ENCODE measurements at regions not wholly inside any gene's neighbourhood (a gene's known extent, or its start where the extent isn't known, plus 50 kb on each side); places are given as distances from the start of the nearest gene placed in this dataset.
"Not testable (repeated sequence)": the region's sequence is repeated elsewhere in the genome, so short reads cannot be mapped to it uniquely, and the experiment has no call there.

- H3K4me3 ChIP-seq (ENCODE audit: low read length): no peak overlapping the region
- no peaks in the 10 kb centered on the region for H3K36me3 ChIP-seq (ENCODE audit: control insufficient read depth, low read depth, low read length)
- H3K9me3 ChIP-seq (ENCODE audit: control insufficient read depth, low read depth, low read length): no peaks in the 10 kb centered on the region
- no peak overlapping the region for H3K27ac ChIP-seq (ENCODE audit: low read length)
- no peak overlapping the region for H3K9ac ChIP-seq (ENCODE audit: low read length)
- H3K27me3 ChIP-seq (ENCODE audit: control insufficient read depth, insufficient read depth, low read length): no peaks in the 10 kb centered on the region
- H3K4me1 ChIP-seq (ENCODE audit: control insufficient read depth, low read depth, low read length): no peaks in the 10 kb centered on the region
Observed at GRCh38 chr2:142827170-142827569, 50.3 kb upstream of the KYNU start.

DNA sequence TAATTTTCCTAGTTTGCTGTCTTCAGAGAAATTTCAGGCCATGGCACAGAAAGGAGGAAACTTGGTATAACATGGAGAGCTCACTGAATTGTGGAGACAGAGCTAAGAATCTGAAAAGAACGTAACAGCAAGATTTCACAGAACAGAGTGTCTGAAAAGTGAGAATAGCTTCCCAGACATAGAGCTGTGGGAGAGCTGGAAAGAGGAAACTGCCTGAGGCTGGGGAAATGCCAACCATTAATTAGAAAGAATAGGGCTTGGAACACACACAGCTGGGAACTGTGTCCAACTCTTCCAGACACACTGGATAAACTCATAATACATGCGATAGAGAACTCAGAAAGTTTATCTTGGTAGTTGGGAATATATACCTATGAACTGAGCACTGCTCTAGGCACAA, 51.6 kb upstream of the KYNU start:
- Histone ChIP-seq H3K4me1 (ENCODE audit: control insufficient read depth, low read depth, low read length) (no peaks in the 10 kb centered on the region), H3K9me3 (ENCODE audit: control insufficient read depth, low read depth, low read length) (no peaks in the 10 kb centered on the region), H3K9ac (ENCODE audit: low read length) (no peak overlapping the region), H3K36me3 (ENCODE audit: control insufficient read depth, low read depth, low read length) (no peaks in the 10 kb centered on the region), H3K4me3 (ENCODE audit: low read length) (no peak overlapping the region), H3K27me3 (ENCODE audit: control insufficient read depth, insufficient read depth, low read length) (no peaks in the 10 kb centered on the region), H3K27ac (ENCODE audit: low read length) (no peak overlapping the region)

DNA sequence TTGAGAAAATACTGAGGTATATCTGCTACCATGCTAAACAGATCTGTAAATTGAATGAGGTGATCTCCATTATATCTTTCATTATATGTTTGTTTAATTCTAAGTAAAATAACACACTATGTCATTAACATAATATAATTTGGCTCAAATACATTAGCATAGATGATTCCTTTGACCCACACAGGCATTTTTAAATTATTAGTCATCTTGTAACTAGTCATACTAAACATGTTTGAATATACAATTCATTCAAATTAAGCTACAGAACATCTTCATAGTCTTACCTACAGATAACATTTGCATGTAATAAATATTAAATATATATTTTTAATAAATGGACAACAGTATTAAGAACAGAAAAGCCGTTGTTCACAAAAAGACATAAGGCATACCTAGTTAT, 52.7 kb upstream of the KYNU start:
- Histone ChIP-seq H3K27me3 (ENCODE audit: control insufficient read depth, insufficient read depth, low read length) (no peaks in the 10 kb centered on the region), H3K4me1 (ENCODE audit: control insufficient read depth, low read depth, low read length) (no peaks in the 10 kb centered on the region), H3K9ac (ENCODE audit: low read length) (no peak overlapping the region), H3K4me3 (ENCODE audit: low read length) (no peak overlapping the region), H3K36me3 (ENCODE audit: control insufficient read depth, low read depth, low read length) (no peaks in the 10 kb centered on the region), H3K27ac (ENCODE audit: low read length) (no peak overlapping the region), H3K9me3 (ENCODE audit: control insufficient read depth, low read depth, low read length) (no peaks in the 10 kb centered on the region)

- H3K27ac ChIP-seq (ENCODE audit: low read length): no peak overlapping the region
- H3K9ac ChIP-seq (ENCODE audit: low read length): no peak overlapping the region
- H3K4me1 ChIP-seq (ENCODE audit: control insufficient read depth, low read depth, low read length): no peaks in the 10 kb centered on the region
- H3K9me3 ChIP-seq (ENCODE audit: control insufficient read depth, low read depth, low read length): no peaks in the 10 kb centered on the region
- no peaks in the 10 kb centered on the region for H3K36me3 ChIP-seq (ENCODE audit: control insufficient read depth, low read depth, low read length)
- no peak overlapping the region for H3K4me3 ChIP-seq (ENCODE audit: low read length)
- no peaks in the 10 kb centered on the region for H3K27me3 ChIP-seq (ENCODE audit: control insufficient read depth, insufficient read depth, low read length)
Observed at GRCh38 chr2:142822190-142822589, 55.3 kb upstream of the KYNU start.

DNA sequence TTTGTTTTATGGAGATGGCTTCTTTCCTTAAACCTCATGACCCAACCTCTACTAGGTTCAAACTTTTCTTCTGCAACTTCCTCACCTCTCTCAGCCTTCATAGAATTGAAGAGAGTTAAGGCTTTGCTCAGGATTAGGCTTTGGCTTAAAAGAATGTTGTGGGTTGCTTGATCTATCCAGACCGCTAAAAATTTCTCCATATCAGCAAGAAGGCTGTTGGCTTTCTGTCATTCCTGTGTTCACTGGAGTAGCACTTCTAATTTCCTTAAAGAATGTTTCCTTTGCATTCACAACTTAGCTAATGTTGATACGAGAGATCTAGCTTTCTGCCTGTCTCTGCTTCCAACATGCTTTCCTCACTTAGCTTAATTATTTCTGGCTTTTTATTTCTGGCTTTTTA, 58.1 kb upstream of the KYNU start:
- H3K9ac ChIP-seq (ENCODE audit: low read length): no peak overlapping the region
- H3K36me3 ChIP-seq (ENCODE audit: control insufficient read depth, low read depth, low read length): no peaks in the 10 kb centered on the region
- no peaks in the 10 kb centered on the region for H3K27me3 ChIP-seq (ENCODE audit: control insufficient read depth, insufficient read depth, low read length)
- no peak overlapping the region for H3K27ac ChIP-seq (ENCODE audit: low read length)
- H3K9me3 ChIP-seq (ENCODE audit: control insufficient read depth, low read depth, low read length): no peaks in the 10 kb centered on the region
- no peak overlapping the region for H3K4me3 ChIP-seq (ENCODE audit: low read length)
- no peaks in the 10 kb centered on the region for H3K4me1 ChIP-seq (ENCODE audit: control insufficient read depth, low read depth, low read length)

- H3K27ac ChIP-seq (ENCODE audit: low read length): no peak overlapping the region
- no peaks in the 10 kb centered on the region for H3K27me3 ChIP-seq (ENCODE audit: control insufficient read depth, insufficient read depth, low read length)
- H3K36me3 ChIP-seq (ENCODE audit: control insufficient read depth, low read depth, low read length): no peaks in the 10 kb centered on the region
- no peaks in the 10 kb centered on the region for H3K9me3 ChIP-seq (ENCODE audit: control insufficient read depth, low read depth, low read length)
- no peaks in the 10 kb centered on the region for H3K4me1 ChIP-seq (ENCODE audit: control insufficient read depth, low read depth, low read length)
- no peak overlapping the region for H3K4me3 ChIP-seq (ENCODE audit: low read length)
- no peak overlapping the region for H3K9ac ChIP-seq (ENCODE audit: low read length)
Observed at GRCh38 chr2:142815375-142815774, 62.1 kb upstream of the KYNU start.

- no peaks in the 10 kb centered on the region for H3K4me1 ChIP-seq (ENCODE audit: control insufficient read depth, low read depth, low read length)
- no peaks in the 10 kb centered on the region for H3K9me3 ChIP-seq (ENCODE audit: control insufficient read depth, low read depth, low read length)
- no peak overlapping the region for H3K27ac ChIP-seq (ENCODE audit: low read length)
- no peaks in the 10 kb centered on the region for H3K36me3 ChIP-seq (ENCODE audit: control insufficient read depth, low read depth, low read length)
- H3K27me3 ChIP-seq (ENCODE audit: control insufficient read depth, insufficient read depth, low read length): no peaks in the 10 kb centered on the region
- no peak overlapping the region for H3K9ac ChIP-seq (ENCODE audit: low read length)
- no peak overlapping the region for H3K4me3 ChIP-seq (ENCODE audit: low read length)
Observed at GRCh38 chr2:142813830-142814829, 63.3 kb upstream of the KYNU start.

GRCh38 chr2:142811644-142812043, 65.8 kb upstream of the KYNU start:
- not testable (repeated sequence) for H3K4me3 ChIP-seq (ENCODE audit: low read length); H3K9me3 ChIP-seq (ENCODE audit: control insufficient read depth, low read depth, low read length); H3K9ac ChIP-seq (ENCODE audit: low read length); H3K27me3 ChIP-seq (ENCODE audit: control insufficient read depth, insufficient read depth, low read length); H3K36me3 ChIP-seq (ENCODE audit: control insufficient read depth, low read depth, low read length); H3K27ac ChIP-seq (ENCODE audit: low read length); H3K4me1 ChIP-seq (ENCODE audit: control insufficient read depth, low read depth, low read length)

DNA sequence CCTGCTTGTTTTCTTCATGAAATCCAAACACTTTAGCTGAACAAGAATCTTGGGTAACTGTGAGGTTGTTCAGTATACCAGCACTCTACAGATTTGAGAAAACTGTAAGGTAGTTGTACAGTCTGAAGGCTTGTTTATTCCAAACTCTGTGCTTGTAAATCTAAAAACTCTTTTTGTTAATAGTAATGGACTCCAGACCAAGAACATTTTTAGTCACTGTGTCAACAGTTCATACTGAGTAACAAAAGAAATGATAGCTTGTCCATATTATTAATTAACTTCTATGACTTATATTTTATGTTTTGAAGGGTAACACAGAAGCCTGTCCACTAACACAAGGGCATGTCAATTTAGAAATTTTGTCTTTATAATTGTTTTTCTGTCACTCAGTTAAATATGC, 72.2 kb upstream of the KYNU start:
- Histone ChIP-seq H3K27ac (ENCODE audit: low read length) (no peak overlapping the region), H3K9me3 (ENCODE audit: control insufficient read depth, low read depth, low read length) (no peaks in the 10 kb centered on the region), H3K9ac (ENCODE audit: low read length) (no peak overlapping the region), H3K27me3 (ENCODE audit: control insufficient read depth, insufficient read depth, low read length) (no peaks in the 10 kb centered on the region), H3K4me1 (ENCODE audit: control insufficient read depth, low read depth, low read length) (no peaks in the 10 kb centered on the region), H3K36me3 (ENCODE audit: control insufficient read depth, low read depth, low read length) (no peaks in the 10 kb centered on the region), H3K4me3 (ENCODE audit: low read length) (no peak overlapping the region)

DNA sequence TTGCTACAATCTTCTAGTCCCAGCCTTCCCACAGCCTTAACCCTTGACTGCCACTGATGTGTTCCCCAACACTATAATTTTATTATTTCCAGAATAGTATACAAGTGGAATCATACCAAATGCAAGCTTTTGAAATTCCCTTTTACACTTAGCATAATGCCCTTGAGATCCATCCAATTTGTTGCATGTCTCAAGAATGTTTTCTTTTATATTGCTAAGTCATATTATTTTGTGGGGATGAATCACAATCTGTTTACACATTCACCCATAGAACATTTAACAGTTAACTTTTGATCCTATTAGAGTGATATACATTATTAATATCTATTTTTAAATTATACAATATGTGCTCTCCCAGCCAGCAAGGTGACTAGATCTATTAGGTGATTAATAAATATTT, 74.3 kb upstream of the KYNU start:
- H3K36me3 ChIP-seq (ENCODE audit: control insufficient read depth, low read depth, low read length): no peaks in the 10 kb centered on the region
- H3K4me1 ChIP-seq (ENCODE audit: control insufficient read depth, low read depth, low read length): no peaks in the 10 kb centered on the region
- H3K9ac ChIP-seq (ENCODE audit: low read length): no peak overlapping the region
- no peaks in the 10 kb centered on the region for H3K27me3 ChIP-seq (ENCODE audit: control insufficient read depth, insufficient read depth, low read length)
- H3K27ac ChIP-seq (ENCODE audit: low read length): no peak overlapping the region
- no peaks in the 10 kb centered on the region for H3K9me3 ChIP-seq (ENCODE audit: control insufficient read depth, low read depth, low read length)
- H3K4me3 ChIP-seq (ENCODE audit: low read length): no peak overlapping the region

DNA sequence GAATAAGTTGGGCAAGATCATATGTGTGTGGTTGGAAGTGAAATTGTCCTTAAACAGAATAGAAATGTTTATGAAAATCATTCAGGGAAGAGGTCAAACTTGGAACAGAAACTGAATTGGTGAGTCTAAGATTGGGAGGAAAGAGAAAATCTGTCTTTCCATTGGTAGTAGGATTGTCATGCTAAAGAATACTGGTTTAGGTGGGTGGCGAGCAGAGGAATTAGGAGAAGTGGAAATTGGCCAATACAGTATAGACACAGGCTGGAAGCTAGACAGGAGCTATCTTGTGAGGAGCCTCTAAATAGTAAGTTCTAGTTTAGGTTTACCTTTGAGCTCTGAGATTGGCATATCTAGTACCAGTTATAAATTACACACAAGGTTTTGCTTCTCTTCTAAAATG, 80.9 kb upstream of the KYNU start:
- H3K27me3 ChIP-seq (ENCODE audit: control insufficient read depth, insufficient read depth, low read length): no peaks in the 10 kb centered on the region
- no peaks in the 10 kb centered on the region for H3K9me3 ChIP-seq (ENCODE audit: control insufficient read depth, low read depth, low read length)
- no peak overlapping the region for H3K9ac ChIP-seq (ENCODE audit: low read length)
- no peak overlapping the region for H3K27ac ChIP-seq (ENCODE audit: low read length)
- no peaks in the 10 kb centered on the region for H3K36me3 ChIP-seq (ENCODE audit: control insufficient read depth, low read depth, low read length)
- H3K4me3 ChIP-seq (ENCODE audit: low read length): no peak overlapping the region
- H3K4me1 ChIP-seq (ENCODE audit: control insufficient read depth, low read depth, low read length): peaks cover 4% of the 10 kb centered on the region

GRCh38 chr2:142796161-142796560, 81.3 kb upstream of the KYNU start:
- Histone ChIP-seq H3K27me3 (ENCODE audit: control insufficient read depth, insufficient read depth, low read length) (no peaks in the 10 kb centered on the region), H3K4me1 (ENCODE audit: control insufficient read depth, low read depth, low read length) (peaks cover 4% of the 10 kb centered on the region), H3K27ac (ENCODE audit: low read length) (no peak overlapping the region), H3K9me3 (ENCODE audit: control insufficient read depth, low read depth, low read length) (no peaks in the 10 kb centered on the region), H3K36me3 (ENCODE audit: control insufficient read depth, low read depth, low read length) (no peaks in the 10 kb centered on the region), H3K4me3 (ENCODE audit: low read length) (no peak overlapping the region), H3K9ac (ENCODE audit: low read length) (no peak overlapping the region)

Measured in iPS-18a (cell line).